ENCODE measurements at regions not wholly inside any gene's neighbourhood (a gene's known extent, or its start where the extent isn't known, plus 50 kb on each side); places are given as distances from the start of the nearest gene placed in this dataset.
A peak's percentile ranks its signal among the peaks of the same experiment; 100 is the strongest.

DNA sequence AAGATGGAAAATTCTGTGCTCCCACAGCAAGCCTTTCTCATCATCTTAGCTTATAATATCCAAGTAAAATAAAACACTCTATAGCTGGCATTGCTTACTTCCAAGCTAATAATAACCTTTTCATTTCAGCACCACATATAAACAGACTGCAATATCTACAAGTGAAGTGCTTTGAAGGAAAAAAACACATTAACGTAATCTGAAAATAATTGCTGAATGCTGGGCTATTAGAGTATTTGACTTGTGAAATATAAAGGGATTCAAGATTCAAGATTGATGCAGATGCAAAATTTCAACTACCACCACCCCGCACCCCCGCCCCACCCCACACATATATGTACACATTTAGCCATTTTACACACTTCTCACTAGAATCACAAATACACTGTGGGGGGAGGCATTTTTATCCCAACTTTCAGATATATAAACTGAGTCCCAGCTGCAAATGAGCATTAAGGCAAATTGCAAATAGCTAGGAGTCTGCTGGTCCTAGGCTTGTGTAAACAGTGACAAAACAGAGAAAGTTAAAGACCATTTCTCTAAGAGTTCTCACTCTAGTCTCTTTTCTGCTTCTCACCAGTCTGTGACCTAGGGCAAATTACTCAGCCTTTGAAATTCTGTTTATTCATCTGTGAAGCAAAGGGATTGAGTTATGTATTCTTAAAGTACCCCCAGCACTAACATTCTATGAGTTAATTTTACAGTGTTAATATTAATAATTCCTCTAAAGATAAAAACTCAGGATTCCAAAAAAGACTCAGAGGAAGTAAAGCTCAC, 489.4 kb downstream of the PRELID2 start:
- DNase-seq = no peak

DNA sequence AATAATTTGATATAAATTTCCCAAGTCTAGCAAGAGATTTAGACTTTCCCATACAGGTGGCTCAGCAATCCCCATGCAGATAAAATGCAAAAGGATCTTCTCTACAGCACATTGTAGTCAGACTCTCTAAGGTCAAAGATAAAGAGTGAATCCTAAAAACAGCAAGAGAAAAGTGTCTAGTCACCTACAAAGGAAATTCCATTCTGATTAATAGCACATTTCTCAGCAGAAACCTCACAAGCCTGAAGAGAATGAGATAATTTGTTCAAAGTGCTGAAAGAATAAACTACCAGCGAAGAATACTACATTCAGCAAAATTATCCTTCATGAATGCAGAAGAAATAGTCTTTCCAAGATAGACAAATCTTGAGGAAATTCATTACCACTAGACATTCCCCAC, 493.3 kb downstream of the PRELID2 start:
- DNase-seq = peak; percentile 25

GRCh38 chr5:145340099-145340498, 495.0 kb downstream of the PRELID2 start:
- DNase-seq = no peak

GRCh38 chr5:145324767-145325479, 510.2 kb downstream of the PRELID2 start:
- DNase-seq = no peak

DNA sequence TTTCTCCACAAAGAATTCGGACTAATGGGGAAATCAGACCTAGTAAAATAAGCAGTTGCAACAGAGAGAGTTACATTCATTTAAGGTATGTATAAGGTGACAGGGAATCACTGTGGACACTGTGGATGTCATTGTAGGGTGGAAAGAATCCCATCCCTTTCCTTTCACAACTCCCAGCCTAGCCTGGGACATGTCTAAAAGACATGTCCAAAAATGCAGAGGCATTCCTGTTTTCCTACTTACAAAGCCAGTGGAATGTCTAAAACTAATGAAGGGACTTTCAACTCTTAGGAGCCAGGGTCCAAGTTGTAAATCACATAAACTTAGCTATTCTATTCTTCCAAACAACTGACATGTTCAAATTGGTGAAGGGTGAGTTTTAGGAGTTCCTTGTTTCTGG, 511.0 kb downstream of the PRELID2 start:
- no peak for DNase-seq

GRCh38 chr5:145316282-145316681, 518.9 kb downstream of the PRELID2 start:
- no peak for DNase-seq

GRCh38 chr5:145307866-145308382, 527.2 kb downstream of the PRELID2 start:
- no peak for DNase-seq

DNA sequence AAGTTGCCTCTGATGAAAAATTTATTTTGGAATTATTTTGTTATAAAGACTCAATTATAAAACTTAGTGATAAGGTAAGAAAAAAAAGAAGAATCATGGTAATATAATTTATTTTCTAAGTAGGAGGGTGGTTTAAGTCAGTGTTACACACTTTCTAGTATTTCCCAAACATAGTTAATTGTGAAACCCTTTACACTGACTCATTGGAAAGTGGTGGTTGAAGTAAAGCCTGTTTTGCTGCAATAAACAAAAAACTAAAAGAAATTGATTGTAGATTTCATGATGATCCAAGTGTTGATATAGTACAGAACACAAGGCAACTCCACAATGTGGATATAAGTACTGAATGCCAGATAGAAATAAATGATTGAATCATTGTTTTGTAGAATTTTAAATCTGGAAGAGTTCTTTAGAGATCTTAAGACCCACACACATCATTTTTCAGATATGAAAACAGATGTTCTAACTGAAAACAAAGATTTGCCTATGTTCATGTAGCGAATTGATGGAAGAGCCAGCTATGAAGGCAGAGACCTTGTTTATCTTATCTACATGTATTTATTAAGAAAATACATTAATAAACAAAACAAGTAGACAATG, 539.8 kb downstream of the PRELID2 start:
- no peak for DNase-seq

DNA sequence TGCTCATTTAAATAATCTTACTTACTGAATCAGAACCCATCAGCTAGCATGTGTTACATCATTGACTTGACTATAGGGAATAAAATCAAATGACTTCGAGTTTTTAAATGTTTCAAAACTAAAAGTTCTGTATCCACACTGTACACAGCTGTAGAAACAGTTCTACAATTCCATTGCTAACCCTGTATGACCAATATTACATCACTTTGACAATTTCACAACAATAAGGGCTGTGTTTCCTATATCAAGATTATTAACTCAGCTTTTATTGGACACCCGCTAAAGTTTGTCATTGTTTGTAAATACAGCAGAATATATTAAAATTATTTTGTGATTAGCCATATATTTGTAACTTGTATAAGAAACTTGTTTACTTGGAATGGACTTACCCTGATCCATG, 540.8 kb downstream of the PRELID2 start:
- no peak for DNase-seq

DNA sequence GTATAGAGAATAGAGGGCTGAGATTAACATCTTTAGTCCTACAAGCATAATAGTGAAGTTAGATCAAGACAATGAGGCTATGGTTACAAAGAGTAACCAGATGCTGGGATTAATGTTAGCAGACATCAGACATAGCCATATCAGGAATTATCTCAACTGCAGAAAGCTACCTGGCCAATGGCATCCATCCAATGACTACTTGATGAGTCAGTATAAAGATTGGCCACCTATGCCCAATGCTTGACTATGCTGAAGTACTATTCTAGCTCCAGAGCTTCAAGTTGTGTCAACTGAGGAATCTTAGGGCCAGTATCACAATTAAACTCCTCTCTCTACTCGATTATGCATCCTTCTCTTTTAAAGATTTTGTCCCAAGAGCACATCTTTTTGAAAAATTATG, 541.4 kb downstream of the PRELID2 start:
- no peak for DNase-seq

DNA sequence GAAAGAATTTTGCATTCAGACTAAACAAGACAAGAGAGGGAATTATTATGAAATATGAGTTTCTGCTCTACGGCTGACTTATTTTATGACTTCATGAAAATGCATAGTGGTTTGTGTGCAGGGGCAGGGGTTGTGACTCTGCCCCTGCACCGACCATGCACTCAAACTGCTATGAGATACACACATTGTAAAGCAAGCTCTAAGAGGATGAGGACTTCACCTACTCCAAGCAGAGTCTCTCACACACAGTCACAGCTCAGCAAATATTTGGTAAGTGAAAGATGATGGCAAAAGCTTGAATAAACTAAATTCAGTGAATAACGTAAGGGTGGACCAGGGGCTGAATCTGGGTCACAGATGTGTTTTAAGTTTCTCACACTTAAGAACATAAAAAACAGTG, 542.9 kb downstream of the PRELID2 start:
- DNase-seq = no peak

GRCh38 chr5:145283141-145283810, 551.9 kb downstream of the PRELID2 start:
- DNase-seq = peak; percentile 3

GRCh38 chr5:145280806-145281205, 554.3 kb downstream of the PRELID2 start:
- no peak for DNase-seq

GRCh38 chr5:145280214-145280613, 554.9 kb downstream of the PRELID2 start:
- DNase-seq = no peak

DNA sequence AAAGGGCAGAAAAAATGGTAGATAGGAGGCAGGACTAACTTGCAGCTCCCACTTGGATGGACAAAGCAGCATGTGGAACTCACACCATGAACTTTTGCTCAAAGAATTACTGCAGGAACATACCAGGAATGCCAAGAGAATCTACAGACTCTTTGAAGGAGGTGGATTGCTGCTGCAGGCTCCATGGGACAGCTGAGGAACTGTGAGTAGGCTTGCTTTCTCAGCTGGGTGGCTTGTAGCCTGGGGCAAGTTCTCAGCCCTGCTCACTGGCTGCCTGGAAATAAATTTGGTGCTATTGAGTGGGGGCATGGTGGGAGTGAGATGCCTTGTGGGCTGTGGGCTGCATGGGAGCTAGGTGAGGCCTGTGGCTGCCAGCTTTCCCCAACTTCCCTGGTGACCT, 574.5 kb downstream of the PRELID2 start:
- DNase-seq = no peak

- DNase-seq = no peak
Measured at GRCh38 chr5:145247745-145248040, 587.4 kb downstream of the PRELID2 start.

- peak; percentile 20 for DNase-seq
Measured at GRCh38 chr5:145246961-145247744, 588.0 kb downstream of the PRELID2 start.

DNA sequence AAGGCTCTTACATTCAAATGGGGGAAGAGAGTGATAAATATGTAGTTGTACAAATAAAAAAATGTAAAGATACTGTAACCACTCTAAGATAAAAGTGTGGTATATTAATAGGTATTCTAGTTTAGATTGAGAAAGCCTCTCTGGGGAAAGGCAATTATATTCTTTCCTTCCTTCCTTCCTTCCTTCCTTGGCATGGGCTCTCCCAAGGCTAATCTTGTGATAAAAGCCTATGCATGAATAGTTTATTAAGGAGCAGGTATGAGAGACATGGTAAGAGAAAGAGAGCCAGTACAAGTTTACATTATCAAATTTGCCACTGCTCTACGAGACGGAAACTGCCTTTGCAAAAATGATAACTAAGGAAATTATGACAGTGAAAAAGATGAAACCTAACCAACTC, 588.8 kb downstream of the PRELID2 start:
- no peak for DNase-seq

- DNase-seq = peak; percentile 6
Measured at GRCh38 chr5:145245354-145245753, 589.8 kb downstream of the PRELID2 start.

- DNase-seq = peak; percentile 39
Measured at GRCh38 chr5:145244788-145245187, 590.4 kb downstream of the PRELID2 start.

- DNase-seq = no peak
Measured at GRCh38 chr5:145244251-145244650, 590.9 kb downstream of the PRELID2 start.

- DNase-seq = no peak
Measured at GRCh38 chr5:145243016-145243415, 592.1 kb downstream of the PRELID2 start.

- DNase-seq = no peak
Measured at GRCh38 chr5:145242551-145242950, 592.6 kb downstream of the PRELID2 start.

Measured in fibroblast of skin of right quadriceps (primary cell).